Mammary epithelial cell (primary cell): ENCODE measurements at regions not wholly inside any gene's neighbourhood (a gene's known extent, or its start where the extent isn't known, plus 50 kb on each side); places are given as distances from the start of the nearest gene placed in this dataset.

Experiments used
- EZH2 ChIP-seq: IDR thresholded peaks from 2 replicates; pipeline ENCODE4 v1.6.1; 2012; ENCODE audit warnings: low read length, inconsistent platforms, borderline replicate concordance
- TF ChIP-seq, protein P1 (sequence below), 2 donors: IDR thresholded peaks in 1 of 2; conservative IDR thresholded peaks in 1 of 2; 2 replicates each; pipeline ENCODE4 v1.5.1; 2011 to 2012; ENCODE audit warnings: inconsistent platforms in 2 of 2, low read length in 2 of 2, mild to moderate bottlenecking in 2 of 2, control low read depth in 1 of 2, low read depth in 1 of 2; ENCODE audit not compliant: insufficient read depth in 1 of 2; ENCODE audit errors: extremely low read depth in 1 of 2

DNA sequence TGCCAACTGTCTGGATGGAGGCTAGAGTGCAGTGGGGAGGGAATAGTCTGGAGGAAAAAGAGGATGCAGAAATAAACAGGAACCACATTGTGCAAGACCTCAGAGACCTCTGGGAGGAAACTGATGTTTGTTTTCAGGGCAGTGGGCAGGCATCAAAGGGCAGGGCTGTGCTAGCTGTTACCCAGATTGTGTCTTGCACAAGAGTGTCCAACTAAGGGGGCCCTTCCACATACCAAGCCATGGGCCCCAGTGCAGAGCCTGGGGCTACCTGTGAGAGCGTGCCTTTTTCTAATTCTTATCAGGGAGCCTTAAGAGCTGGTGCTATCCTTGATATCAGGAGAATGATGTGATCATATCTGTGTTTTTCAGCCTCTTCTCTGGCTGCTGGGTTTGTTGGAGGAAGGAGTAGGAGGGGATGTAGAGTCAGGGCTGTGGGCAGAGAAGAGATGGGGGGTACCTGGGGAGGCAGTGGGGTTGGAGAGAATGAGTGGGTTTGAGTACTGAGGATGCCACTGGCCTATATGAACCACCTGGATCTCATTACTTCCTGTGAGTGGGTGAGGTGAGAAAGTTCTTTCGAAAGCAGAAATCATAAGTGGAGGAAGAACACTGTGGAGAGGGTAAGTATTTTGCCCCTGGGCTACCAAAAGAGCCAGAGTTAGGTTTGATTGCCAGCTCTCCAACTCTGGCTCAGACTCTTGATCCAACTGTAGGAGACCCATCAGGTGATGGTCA lies 259.2 kb upstream of the CRY1 start:
- TF ChIP-seq, protein P1, sequence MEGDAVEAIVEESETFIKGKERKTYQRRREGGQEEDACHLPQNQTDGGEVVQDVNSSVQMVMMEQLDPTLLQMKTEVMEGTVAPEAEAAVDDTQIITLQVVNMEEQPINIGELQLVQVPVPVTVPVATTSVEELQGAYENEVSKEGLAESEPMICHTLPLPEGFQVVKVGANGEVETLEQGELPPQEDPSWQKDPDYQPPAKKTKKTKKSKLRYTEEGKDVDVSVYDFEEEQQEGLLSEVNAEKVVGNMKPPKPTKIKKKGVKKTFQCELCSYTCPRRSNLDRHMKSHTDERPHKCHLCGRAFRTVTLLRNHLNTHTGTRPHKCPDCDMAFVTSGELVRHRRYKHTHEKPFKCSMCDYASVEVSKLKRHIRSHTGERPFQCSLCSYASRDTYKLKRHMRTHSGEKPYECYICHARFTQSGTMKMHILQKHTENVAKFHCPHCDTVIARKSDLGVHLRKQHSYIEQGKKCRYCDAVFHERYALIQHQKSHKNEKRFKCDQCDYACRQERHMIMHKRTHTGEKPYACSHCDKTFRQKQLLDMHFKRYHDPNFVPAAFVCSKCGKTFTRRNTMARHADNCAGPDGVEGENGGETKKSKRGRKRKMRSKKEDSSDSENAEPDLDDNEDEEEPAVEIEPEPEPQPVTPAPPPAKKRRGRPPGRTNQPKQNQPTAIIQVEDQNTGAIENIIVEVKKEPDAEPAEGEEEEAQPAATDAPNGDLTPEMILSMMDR (conservative IDR thresholded peaks at IDR 0.05 in 1 of 2, IDR thresholded peaks at IDR 0.05 in 1 of 2; ENCODE audit: extremely low read depth in 1 of 2, insufficient read depth in 1 of 2, low read depth in 1 of 2, low read length in 2 of 2), result no peak
- no peak for TF ChIP-seq EZH2
